HEK293 (cell line): ENCODE measurements at regions not wholly inside any gene's neighbourhood (a gene's known extent, or its start where the extent isn't known, plus 50 kb on each side); places are given as distances from the start of the nearest gene placed in this dataset.
"Not testable (repeated sequence)": the region's sequence is repeated elsewhere in the genome, so short reads cannot be mapped to it uniquely, and the experiment has no call there.

Experiments
- CTCF ChIA-PET: fragments of 350-600 bp; formaldehyde crosslinking; extraction: SDS; loops from one replicate; lab custom pipeline; 2021; ENCODE audit warnings: antibody characterized with exemption; lab: Yijun Ruan, JAX
- POLR2A ChIA-PET: fragments of 300-600 bp; formaldehyde crosslinking; extraction: SDS; loops from one replicate; lab custom pipeline; 2020; ENCODE audit warnings: antibody characterized with exemption, inconsistent platforms; lab: Yijun Ruan, JAX
- H3K27ac ChIP-seq: fragments of 200-500 bp; sonication (Bioruptor generic); 2 replicates; pipeline ENCODE4 v1.5.1; 2014; ENCODE audit warnings: low read depth, low read length, control low read depth, inconsistent platforms; ENCODE audit errors: extremely low read depth
- H3K36me3 ChIP-seq, 2 experiments: fragments of 200-500 bp in 1 of 2; sonication (Bioruptor generic) in 1 of 2; 1 replicate in 1 of 2; 2 replicates in 1 of 2; pipeline ENCODE4 v1.5.1; 2014 to 2017; ENCODE audit warnings: inconsistent platforms in 2 of 2, low read length in 2 of 2; ENCODE audit not compliant: control insufficient read depth in 2 of 2, insufficient read depth in 1 of 2
- H3K4me1 ChIP-seq: fragments of 200-500 bp; sonication (Bioruptor generic); 2 replicates; pipeline ENCODE4 v1.5.1; 2014; ENCODE audit warnings: mild to moderate bottlenecking, low read length, inconsistent platforms; ENCODE audit not compliant: control insufficient read depth, insufficient read depth
- H3K4me3 ChIP-seq: 2 replicates; pipeline ENCODE4 v1.5.1; 2011; ENCODE audit warnings: low read depth, mild to moderate bottlenecking, control low read depth, low read length, moderate library complexity
- H3K9me3 ChIP-seq: fragments of 200-500 bp; sonication (Bioruptor generic); 2 replicates; pipeline ENCODE4 v1.5.1; 2014; ENCODE audit warnings: low read depth, low read length, inconsistent platforms; ENCODE audit not compliant: control insufficient read depth, insufficient read depth
- MEIS1 ChIP-seq: sonication (generic); formaldehyde crosslinking; IDR thresholded peaks from 2 replicates; pipeline ENCODE4 v1.8.1; 2022; ENCODE audit warnings: missing genetic modification reagents, mild to moderate bottlenecking, borderline replicate concordance
- SCRT2 ChIP-seq: fragments of 450-650 bp; formaldehyde crosslinking; IDR thresholded peaks from 2 replicates; pipeline ENCODE4 v1.5.1; 2016; ENCODE audit warnings: missing biosample characterization, missing genetic modification characterization
- SETDB1 ChIP-seq: IDR thresholded peaks from one replicate; pipeline ENCODE4 v1.6.1; 2017; ENCODE audit warnings: mild to moderate bottlenecking, low read length, moderate library complexity, mixed read lengths; ENCODE audit not compliant: insufficient read length
- ZBTB10 ChIP-seq: fragments of 450-650 bp; formaldehyde crosslinking; IDR thresholded peaks from 2 replicates; pipeline ENCODE4 v1.5.1; 2016; ENCODE audit warnings: missing biosample characterization, missing genetic modification characterization
- ZBTB49 ChIP-seq: fragments of 450-650 bp; formaldehyde crosslinking; IDR thresholded peaks from 2 replicates; pipeline ENCODE4 v1.5.1; 2016; ENCODE audit warnings: missing biosample characterization, missing genetic modification characterization, low read depth
- ZNF133 ChIP-seq: fragments of 450-650 bp; formaldehyde crosslinking; IDR thresholded peaks from 2 replicates; pipeline ENCODE4 v1.5.1; 2016; ENCODE audit warnings: missing biosample characterization, missing genetic modification characterization
- ZNF157 ChIP-seq: fragments of 450-650 bp; formaldehyde crosslinking; IDR thresholded peaks from 2 replicates; pipeline ENCODE4 v1.5.1; 2016; ENCODE audit warnings: missing biosample characterization, missing genetic modification characterization
- ZNF202 ChIP-seq: fragments of 450-650 bp; formaldehyde crosslinking; IDR thresholded peaks from 2 replicates; pipeline ENCODE4 v1.5.1; 2016; ENCODE audit warnings: missing biosample characterization, missing genetic modification characterization, borderline replicate concordance
- ZNF214 ChIP-seq: fragments of 450-650 bp; formaldehyde crosslinking; IDR thresholded peaks from 2 replicates; pipeline ENCODE4 v1.5.1; 2017; ENCODE audit warnings: missing biosample characterization, mild to moderate bottlenecking, missing genetic modification characterization, borderline replicate concordance
- ZNF239 ChIP-seq: fragments of 450-650 bp; formaldehyde crosslinking; IDR thresholded peaks from 2 replicates; pipeline ENCODE4 v1.5.1; 2016; ENCODE audit warnings: missing biosample characterization, missing genetic modification characterization
- ZNF335 ChIP-seq: fragments of 450-650 bp; formaldehyde crosslinking; conservative IDR thresholded peaks from 2 replicates; pipeline ENCODE4 v1.5.1; 2016; ENCODE audit warnings: missing biosample characterization, missing genetic modification characterization
- ZNF426 ChIP-seq: fragments of 450-650 bp; formaldehyde crosslinking; IDR thresholded peaks from 2 replicates; pipeline ENCODE4 v1.5.1; 2017; ENCODE audit warnings: missing biosample characterization, missing genetic modification characterization, mild to moderate bottlenecking, inconsistent platforms, moderate library complexity
- ZNF449 ChIP-seq: fragments of 450-650 bp; formaldehyde crosslinking; IDR thresholded peaks from 2 replicates; pipeline ENCODE4 v1.5.1; 2017; ENCODE audit warnings: missing biosample characterization, mild to moderate bottlenecking, missing genetic modification characterization, moderate library complexity
- ZNF555 ChIP-seq: fragments of 450-650 bp; formaldehyde crosslinking; conservative IDR thresholded peaks from 2 replicates; pipeline ENCODE4 v1.5.1; 2017; ENCODE audit warnings: missing biosample characterization, mild to moderate bottlenecking, missing genetic modification characterization, inconsistent platforms
- ZNF626 ChIP-seq: fragments of 450-650 bp; sonication (Bioruptor Pico); formaldehyde crosslinking; IDR thresholded peaks from 2 replicates; pipeline ENCODE4 v1.5.1; 2018; ENCODE audit warnings: missing biosample characterization, missing genetic modification characterization, inconsistent platforms
- ZNF843 ChIP-seq: fragments of 450-650 bp; formaldehyde crosslinking; IDR thresholded peaks from 2 replicates; pipeline ENCODE4 v1.5.1; 2016; ENCODE audit warnings: missing biosample characterization, missing genetic modification characterization

- no peak for TF ChIP-seq ZBTB10
- TF ChIP-seq ZNF157 (tag by site-specific recombination), result no peak
- TF ChIP-seq ZNF214 (tag by site-specific recombination), result no peak
These were observed 791.8 kb upstream of the MANEA start (continued) for GRCh38 chr6:94785514-94785913.

GRCh38 chr6:94785081-94785480 is 792.3 kb upstream of the MANEA start:
- H3K9me3 ChIP-seq, H3K36me3 ChIP-seq, H3K27ac ChIP-seq, H3K4me3 ChIP-seq, POLR2A ChIA-PET, H3K4me1 ChIP-seq: not testable (repeated sequence)
- CTCF ChIA-PET, result interaction anchor here (0.6 kb wide), 1 partner anchor 47 kb away, joined by 3 read pairs; no protein-coding TSS in a partner anchor

GRCh38 chr6:94769197-94769596 is 808.1 kb upstream of the MANEA start:
- Histone ChIP-seq H3K9me3 (no peaks in the 10 kb centered on the region), H3K27ac (no peak overlapping the region), H3K4me1 (no peaks in the 10 kb centered on the region), H3K36me3 (no peaks in the 10 kb centered on the region), H3K4me3 (no peak overlapping the region)
- POLR2A ChIA-PET, result no interaction called here
- CTCF ChIA-PET, result interaction anchor here (0.7 kb wide), 1 partner anchor 214 kb away, joined by 3 read pairs; no protein-coding TSS in a partner anchor
- TF ChIP-seq ZNF843 (tag by site-specific recombination) (no peak), SCRT2 (tag by site-specific recombination) (0 out of 2 replicates have a peak, but pooled peaks have one; percentile 14), MEIS1 (CRISPR knock-in tag) (no peak)

GRCh38 chr6:94751641-94752329 is 825.5 kb upstream of the MANEA start:
- ChIA-PET CTCF (interaction anchor here (1.0 kb wide), 1 partner anchor 106 kb away, joined by 3 read pairs; no protein-coding TSS in a partner anchor), POLR2A (no interaction called here)
- no peaks in the 10 kb centered on the region for H3K36me3 ChIP-seq
- TF ChIP-seq ZNF133 (tag by site-specific recombination), result no peak
- peak; percentile 26 for TF ChIP-seq SETDB1
- no peak for TF ChIP-seq ZNF239
- TF ChIP-seq, all 188 proteins: peak for 1
- Histone ChIP-seq H3K4me1 (no peaks in the 10 kb centered on the region), H3K27ac (no peak overlapping the region), H3K4me3 (no peak overlapping the region), H3K9me3 (no peaks in the 10 kb centered on the region)

- H3K4me3 ChIP-seq, result no peak overlapping the region
- TF ChIP-seq ZNF626 (tag by site-specific recombination) (no peak), ZNF449 (tag by site-specific recombination) (no peak), ZNF335 (tag by site-specific recombination) (no peak), ZBTB49 (tag by site-specific recombination) (no peak), ZNF426 (tag by site-specific recombination) (no peak), ZNF202 (tag by site-specific recombination) (no peak), ZBTB10 (no peak), ZNF555 (tag by site-specific recombination) (no peak)
These were observed 841.1 kb upstream of the MANEA start for GRCh38 chr6:94736236-94736635.

More at GRCh38 chr6:94736236-94736635, 841.1 kb upstream of the MANEA start:
- POLR2A ChIA-PET, result no interaction called here
- no peak overlapping the region for H3K27ac ChIP-seq
- CTCF ChIA-PET, result no interaction called here
- H3K9me3 ChIP-seq, result no peaks in the 10 kb centered on the region
- no peaks in the 10 kb centered on the region for H3K4me1 ChIP-seq
- no peaks in the 10 kb centered on the region for H3K36me3 ChIP-seq
